PC-3 (cell line): ENCODE measurements at regions not wholly inside any gene's neighbourhood (a gene's known extent, or its start where the extent isn't known, plus 50 kb on each side); places are given as distances from the start of the nearest gene placed in this dataset.
"Not testable (repeated sequence)": the region's sequence is repeated elsewhere in the genome, so short reads cannot be mapped to it uniquely, and the experiment has no call there.

Experiments
- EZH2 ChIP-seq: fragments of 300-600 bp; sonication (generic); IDR thresholded peaks from one replicate; pipeline ENCODE4 v1.6.1; 2017; ENCODE audit warnings: antibody characterized with exemption, mild to moderate bottlenecking, low read length; ENCODE audit not compliant: unreplicated experiment
- EZH2phosphoT487 ChIP-seq: fragments of 300-600 bp; sonication (generic); IDR thresholded peaks from 2 replicates; pipeline ENCODE4 v1.6.1; 2018; ENCODE audit warnings: mild to moderate bottlenecking, antibody characterized with exemption, low read length, borderline replicate concordance
- TF ChIP-seq, protein P1 (sequence below): fragments of 300-600 bp; sonication (generic); conservative IDR thresholded peaks from 2 replicates; pipeline ENCODE4 v1.5.1; 2017; ENCODE audit warnings: antibody characterized with exemption, low read depth, mild to moderate bottlenecking, low read length

DNA sequence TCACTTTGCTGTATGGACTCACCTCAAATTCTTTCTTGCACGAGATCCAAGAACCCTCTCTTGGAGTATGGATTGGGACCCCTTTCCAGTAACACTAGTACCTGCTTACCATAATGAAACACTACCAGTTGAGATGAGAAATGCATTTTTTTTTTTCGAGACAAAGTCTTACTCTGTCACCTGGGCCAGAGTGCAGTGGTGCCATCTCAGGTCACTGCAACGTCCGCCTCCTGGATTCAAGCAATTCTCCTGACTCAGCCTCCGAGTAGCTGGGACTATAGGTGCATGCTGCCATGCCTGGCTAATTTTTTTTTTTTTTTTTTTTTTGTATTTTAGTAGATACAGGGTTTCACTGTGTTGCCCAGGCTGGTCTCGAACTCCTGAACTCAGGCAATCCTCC is 167.0 kb downstream of the THBS2 start:
- TF ChIP-seq, protein P1, sequence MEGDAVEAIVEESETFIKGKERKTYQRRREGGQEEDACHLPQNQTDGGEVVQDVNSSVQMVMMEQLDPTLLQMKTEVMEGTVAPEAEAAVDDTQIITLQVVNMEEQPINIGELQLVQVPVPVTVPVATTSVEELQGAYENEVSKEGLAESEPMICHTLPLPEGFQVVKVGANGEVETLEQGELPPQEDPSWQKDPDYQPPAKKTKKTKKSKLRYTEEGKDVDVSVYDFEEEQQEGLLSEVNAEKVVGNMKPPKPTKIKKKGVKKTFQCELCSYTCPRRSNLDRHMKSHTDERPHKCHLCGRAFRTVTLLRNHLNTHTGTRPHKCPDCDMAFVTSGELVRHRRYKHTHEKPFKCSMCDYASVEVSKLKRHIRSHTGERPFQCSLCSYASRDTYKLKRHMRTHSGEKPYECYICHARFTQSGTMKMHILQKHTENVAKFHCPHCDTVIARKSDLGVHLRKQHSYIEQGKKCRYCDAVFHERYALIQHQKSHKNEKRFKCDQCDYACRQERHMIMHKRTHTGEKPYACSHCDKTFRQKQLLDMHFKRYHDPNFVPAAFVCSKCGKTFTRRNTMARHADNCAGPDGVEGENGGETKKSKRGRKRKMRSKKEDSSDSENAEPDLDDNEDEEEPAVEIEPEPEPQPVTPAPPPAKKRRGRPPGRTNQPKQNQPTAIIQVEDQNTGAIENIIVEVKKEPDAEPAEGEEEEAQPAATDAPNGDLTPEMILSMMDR = not testable (repeated sequence)
- not testable (repeated sequence) for TF ChIP-seq EZH2, EZH2phosphoT487
